Transverse colon (tissue), 4 donors: ENCODE measurements at regions not wholly inside any gene's neighbourhood (a gene's known extent, or its start where the extent isn't known, plus 50 kb on each side); places are given as distances from the start of the nearest gene placed in this dataset.

Experiments
- DNase-seq: peaks from one replicate; pipeline ENCODE4 v3.0.0-alpha.2; 2019
- H3K27ac ChIP-seq, 4 donors: fragments of 200-600 bp; sonication (generic); 2 replicates each; pipeline ENCODE4 v1.5.1; 2016 to 2018; ENCODE audit warnings: inconsistent platforms in 4 of 4
- H3K27me3 ChIP-seq: fragments of 200-600 bp; sonication (generic); 2 replicates; pipeline ENCODE4 v1.5.1; 2017; ENCODE audit warnings: inconsistent platforms
- H3K36me3 ChIP-seq, 4 donors: fragments of 200-600 bp; sonication (generic); 2 replicates each; pipeline ENCODE4 v1.5.1; 2017 to 2019; ENCODE audit warnings: inconsistent platforms in 4 of 4
- H3K4me1 ChIP-seq, 4 donors: fragments of 200-600 bp; sonication (generic); 2 replicates each; pipeline ENCODE4 v1.5.1; 2017 to 2020; ENCODE audit warnings: inconsistent platforms in 4 of 4
- H3K4me3 ChIP-seq, 4 donors: fragments of 200-600 bp; sonication (generic); 1 replicate in 1 of 4; 2 replicates in 3 of 4; pipeline versions ENCODE4 v1.5.1 to v1.6.1; 2017 to 2019; ENCODE audit warnings: inconsistent platforms in 4 of 4
- H3K9me3 ChIP-seq, 2 donors: fragments of 200-600 bp; sonication (generic); 2 replicates each; pipeline ENCODE4 v1.5.1; 2017 to 2019; ENCODE audit warnings: inconsistent platforms in 2 of 2
- CTCF ChIP-seq, 5 experiments: fragments of 200-600 bp in 3 of 5; fragments of 450-650 bp in 2 of 5; sonication (generic) in 3 of 5; IDR thresholded peaks; 1 replicate in 2 of 5; 2 replicates in 3 of 5; pipeline ENCODE4 v1.5.1; 2016 to 2017; ENCODE audit warnings: antibody characterized with exemption in 5 of 5, inconsistent platforms in 3 of 5, mild to moderate bottlenecking in 2 of 5, moderate library complexity in 1 of 5
- EP300 ChIP-seq: sonication (generic); formaldehyde crosslinking; IDR thresholded peaks from one replicate; pipeline ENCODE4 v1.6.1; 2017; ENCODE audit warnings: antibody characterized with exemption, low read depth
- POLR2A ChIP-seq: fragments of 450-650 bp; IDR thresholded peaks from one replicate; pipeline ENCODE4 v1.6.1; 2016; ENCODE audit warnings: antibody characterized with exemption, mild to moderate bottlenecking, moderate library complexity
- POLR2AphosphoS5 ChIP-seq, 3 donors: sonication (generic); formaldehyde crosslinking; IDR thresholded peaks; one replicate each; pipeline ENCODE4 v1.6.1; 2016; ENCODE audit warnings: antibody characterized with exemption in 3 of 3
- WGBS, 2 donors: methylation state at CpG; one replicate each; pipeline ENCODE4 v1.1.5; 2018; ENCODE audit warnings: low coverage in 1 of 2; 5-methylcytosine and 5-hydroxymethylcytosine counted together
- in situ Hi-C, 4 donors: fragments of 200-750 bp; cut with MboI; loops; one replicate each; pipeline versions ENCODE4 v1.15.0 to v1.15.1; 2017; ENCODE audit warnings: low sequenced_read_pairs in 3 of 4, low pct_ligation_motif_present in 1 of 4, low pct_unique_long_range_greater_than_20kb in 1 of 4
- intact Hi-C: fragments of 100-400 bp; cut with DNase I; formaldehyde crosslinking; loops from one replicate; pipeline ENCODE4 v1.15.1; 2023; ENCODE audit warnings: low total_unique reads
- small RNA-seq, 4 donors: library from RNA; depleted of rRNA; stranded (forward); fragments of <200 nt; gene quantifications; one replicate each; pipeline ENCODE3, GENCODE V24; 2016

- Histone ChIP-seq H3K9me3 (no peaks in the 10 kb centered on the region), H3K27me3 (no peaks in the 10 kb centered on the region), H3K27ac (peak overlapping the region; percentile 54 to 71 (median 69)), H3K4me1 (peaks cover 0 to 17% (median 6%) of the 10 kb centered on the region in 4 donors), H3K4me3 (no peak overlapping the region), H3K36me3 (no peaks in the 10 kb centered on the region)
- in situ Hi-C loops (loop anchor here in 1 of 4 donors (25.0 kb wide), 1 partner anchor 484 kb away; no protein-coding TSS in a partner anchor), intact Hi-C loops (no loop called here)
- no peak for TF ChIP-seq POLR2AphosphoS5 (IDR thresholded peaks at IDR 0.05)
- TF ChIP-seq EP300, result no peak
- no peak for TF ChIP-seq POLR2A
- no peak for TF ChIP-seq CTCF (IDR thresholded peaks at IDR 0.05)
- 32 to 52% methylated on average over 3 to 4 of the region's 4 CpGs for WGBS, 2 donors
- DNase-seq, result no peak
Measured at GRCh38 chr17:62121025-62121730, 56.1 kb upstream of the MED13 start.

GRCh38 chr17:62119373-62119772, 54.3 kb upstream of the MED13 start:
- Histone ChIP-seq H3K27ac (no peak overlapping the region), H3K36me3 (no peaks in the 10 kb centered on the region), H3K27me3 (no peaks in the 10 kb centered on the region), H3K4me1 (peaks cover 0 to 17% (median 6%) of the 10 kb centered on the region in 4 donors), H3K9me3 (no peaks in the 10 kb centered on the region), H3K4me3 (no peak overlapping the region)
- in situ Hi-C loops, result loop anchor here in 1 of 4 donors (25.0 kb wide), 1 partner anchor 482 kb away; no protein-coding TSS in a partner anchor
- intact Hi-C loops, result no loop called here
- DNase-seq, result no peak
- WGBS, 2 donors, result 51 to 68% methylated on average over 2 of the region's 2 CpGs
- TF ChIP-seq POLR2AphosphoS5 (IDR thresholded peaks at IDR 0.05), result no peak
- no peak for TF ChIP-seq POLR2A
- TF ChIP-seq CTCF (IDR thresholded peaks at IDR 0.05), result no peak
- TF ChIP-seq EP300, result no peak

Small RNA genes in the stretch of these regions (small RNA-seq; reads per million reads assigned to genes)
- 0 reads per million in 4 donors for gene RF00019
